Esophagus (tissue), 2 donors: ENCODE measurements at regions not wholly inside any gene's neighbourhood (a gene's known extent, or its start where the extent isn't known, plus 50 kb on each side); places are given as distances from the start of the nearest gene placed in this dataset.

Experiments used
- H3K27ac ChIP-seq, 2 donors: one replicate each; pipeline ENCODE4 v1.5.1; 2013; ENCODE audit warnings: low read depth in 2 of 2, mild to moderate bottlenecking in 2 of 2, inconsistent platforms in 1 of 2, low read length in 1 of 2, moderate library complexity in 1 of 2
- H3K27me3 ChIP-seq, 2 donors: one replicate each; pipeline ENCODE4 v1.6.1; 2013; ENCODE audit warnings: low read length in 2 of 2, control low read depth in 1 of 2, mild to moderate bottlenecking in 1 of 2; ENCODE audit not compliant: insufficient read depth in 2 of 2, control insufficient read depth in 1 of 2
- H3K36me3 ChIP-seq, 2 donors: one replicate each; pipeline ENCODE4 v1.6.1; 2013; ENCODE audit warnings: low read length in 1 of 2; ENCODE audit not compliant: control insufficient read depth in 2 of 2, insufficient read depth in 2 of 2
- H3K4me1 ChIP-seq, 2 donors: one replicate each; pipeline ENCODE4 v1.6.1; 2013; ENCODE audit warnings: low read length in 1 of 2; ENCODE audit not compliant: control insufficient read depth in 2 of 2, insufficient read depth in 2 of 2
- H3K4me3 ChIP-seq, 2 donors: one replicate each; pipeline ENCODE4 v1.5.1; 2013; ENCODE audit warnings: low read length in 2 of 2, mild to moderate bottlenecking in 2 of 2, low read depth in 1 of 2, moderate library complexity in 1 of 2
- H3K9me3 ChIP-seq, 2 donors: one replicate each; pipeline ENCODE4 v1.6.1; 2013; ENCODE audit warnings: mild to moderate bottlenecking in 2 of 2, low read depth in 1 of 2, low read length in 1 of 2, moderate library complexity in 1 of 2; ENCODE audit not compliant: control insufficient read depth in 2 of 2, insufficient read depth in 1 of 2
- WGBS, 2 donors: extraction: QIAGEN DNeasy Blood & Tissue Kit; methylation state at CpG; one replicate each; pipeline ENCODE4 v1.1.7; 2013; 5-methylcytosine and 5-hydroxymethylcytosine counted together
- donor health status: healthy with polysubstance abuse.
- donor health status: Bipolar disorder and iron deficiency.

GRCh38 chr5:89973516-89973915, 436.0 kb downstream of the CETN3 start:
- no peaks in the 10 kb centered on the region for H3K27me3 ChIP-seq
- H3K9me3 ChIP-seq: no peaks in the 10 kb centered on the region
- H3K36me3 ChIP-seq: no peaks in the 10 kb centered on the region
- H3K4me1 ChIP-seq: no peaks in the 10 kb centered on the region
- no peak overlapping the region for H3K4me3 ChIP-seq
- 77 to 81% methylated on average over 2 of the region's 2 CpGs for WGBS, 2 donors
- H3K27ac ChIP-seq: no peak overlapping the region

DNA sequence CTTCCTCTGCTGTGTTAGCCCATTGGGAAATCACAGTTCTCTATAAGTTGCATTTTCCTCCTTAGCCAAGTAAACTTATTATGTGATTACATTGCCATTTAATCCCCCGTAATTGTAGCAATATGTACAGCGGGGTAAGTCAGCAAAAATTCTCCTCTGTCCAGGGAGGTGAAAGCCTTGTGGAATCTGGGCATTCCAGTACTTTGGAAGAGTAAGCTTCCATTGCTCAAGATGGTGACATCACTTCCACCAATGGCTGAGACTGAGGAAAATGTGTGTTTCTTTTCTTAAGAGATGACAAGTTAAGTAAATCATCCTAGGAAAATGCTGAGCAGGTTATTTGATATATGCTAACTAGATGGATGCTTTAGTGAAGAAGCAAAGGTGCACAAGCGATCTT, 436.7 kb downstream of the CETN3 start:
- Histone ChIP-seq H3K4me1 (no peaks in the 10 kb centered on the region), H3K36me3 (no peaks in the 10 kb centered on the region), H3K27me3 (no peaks in the 10 kb centered on the region), H3K9me3 (no peaks in the 10 kb centered on the region), H3K27ac (no peak overlapping the region), H3K4me3 (no peak overlapping the region)
- WGBS, 2 donors: 91 to 92% methylated on average over 3 of the region's 3 CpGs

DNA sequence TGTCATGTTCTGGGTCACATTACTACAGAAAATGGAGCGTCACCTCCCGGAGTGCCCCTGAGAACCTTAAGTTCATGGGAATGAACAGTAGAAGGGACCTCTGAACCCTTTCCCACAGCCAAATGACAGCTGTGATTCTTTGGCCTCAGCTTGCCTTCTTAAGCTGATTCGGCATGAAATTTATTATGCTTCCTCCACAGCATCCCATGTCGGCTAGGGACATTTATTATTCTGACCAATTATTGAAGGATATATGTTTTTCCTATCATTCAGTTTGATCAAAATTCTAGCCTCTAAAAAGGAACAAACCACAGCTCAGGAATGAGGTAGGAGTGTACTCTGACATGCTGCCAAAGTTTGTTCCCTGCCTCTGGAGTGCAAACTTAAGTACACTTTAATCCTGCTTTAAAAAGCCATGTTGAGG, 440.6 kb downstream of the CETN3 start:
- no peak overlapping the region for H3K27ac ChIP-seq
- H3K4me3 ChIP-seq: no peak overlapping the region
- no peaks in the 10 kb centered on the region for H3K27me3 ChIP-seq
- no peaks in the 10 kb centered on the region for H3K36me3 ChIP-seq
- WGBS, 2 donors: 59 to 65% methylated on average over 4 of the region's 4 CpGs
- H3K4me1 ChIP-seq: no peaks in the 10 kb centered on the region
- no peaks in the 10 kb centered on the region for H3K9me3 ChIP-seq

DNA sequence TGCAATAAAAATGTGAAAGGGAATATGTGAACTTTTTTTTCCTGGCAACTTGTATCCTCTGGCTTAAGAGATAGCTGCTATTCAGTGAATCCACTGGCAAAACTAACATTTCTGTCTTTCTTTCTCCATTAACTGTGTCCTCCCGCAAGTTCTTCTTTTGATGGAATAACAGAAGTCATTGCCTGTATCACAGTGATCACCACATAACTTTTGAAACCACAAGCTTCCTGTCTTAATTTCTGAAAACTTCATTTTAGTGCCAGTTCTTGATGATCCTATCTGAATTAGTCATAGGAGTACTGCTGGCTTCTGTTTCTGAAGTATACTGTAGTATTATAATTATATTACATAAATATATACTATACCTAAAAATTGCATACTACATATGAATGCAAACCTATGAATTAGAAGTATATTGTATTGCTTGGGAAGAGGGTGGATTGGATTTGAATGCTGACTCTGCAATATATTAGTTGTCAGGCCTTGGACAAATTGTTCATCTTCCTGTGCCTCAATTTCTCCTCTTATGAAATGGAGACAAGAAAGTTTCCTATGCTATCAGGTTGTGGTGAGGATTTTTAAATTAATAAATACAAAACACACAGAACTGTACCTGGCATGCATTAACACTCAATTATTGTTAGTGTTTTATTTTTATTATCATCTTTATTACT, 441.6 kb downstream of the CETN3 start:
- no peak overlapping the region for H3K4me3 ChIP-seq
- H3K27me3 ChIP-seq: no peaks in the 10 kb centered on the region
- no peaks in the 10 kb centered on the region for H3K36me3 ChIP-seq
- no peak overlapping the region for H3K27ac ChIP-seq
- no peaks in the 10 kb centered on the region for H3K9me3 ChIP-seq
- 67 to 73% methylated on average over 1 of the region's 1 CpG for WGBS, 2 donors
- no peaks in the 10 kb centered on the region for H3K4me1 ChIP-seq

GRCh38 chr5:89956838-89957237, 452.7 kb downstream of the CETN3 start:
- Histone ChIP-seq H3K27ac (no peak overlapping the region), H3K4me3 (no peak overlapping the region), H3K4me1 (no peaks in the 10 kb centered on the region), H3K9me3 (no peaks in the 10 kb centered on the region), H3K27me3 (no peaks in the 10 kb centered on the region), H3K36me3 (no peaks in the 10 kb centered on the region)
- 73% methylated on average over 1 of the region's 1 CpG for WGBS, 2 donors

- 71 to 76% methylated on average over 4 of the region's 4 CpGs for WGBS, 2 donors
- H3K27me3 ChIP-seq: no peaks in the 10 kb centered on the region
- H3K4me3 ChIP-seq: no peak overlapping the region
- no peaks in the 10 kb centered on the region for H3K9me3 ChIP-seq
- H3K36me3 ChIP-seq: no peaks in the 10 kb centered on the region
- H3K4me1 ChIP-seq: no peaks in the 10 kb centered on the region
- no peak overlapping the region for H3K27ac ChIP-seq
Observed at GRCh38 chr5:89954916-89955315, 454.6 kb downstream of the CETN3 start.

DNA sequence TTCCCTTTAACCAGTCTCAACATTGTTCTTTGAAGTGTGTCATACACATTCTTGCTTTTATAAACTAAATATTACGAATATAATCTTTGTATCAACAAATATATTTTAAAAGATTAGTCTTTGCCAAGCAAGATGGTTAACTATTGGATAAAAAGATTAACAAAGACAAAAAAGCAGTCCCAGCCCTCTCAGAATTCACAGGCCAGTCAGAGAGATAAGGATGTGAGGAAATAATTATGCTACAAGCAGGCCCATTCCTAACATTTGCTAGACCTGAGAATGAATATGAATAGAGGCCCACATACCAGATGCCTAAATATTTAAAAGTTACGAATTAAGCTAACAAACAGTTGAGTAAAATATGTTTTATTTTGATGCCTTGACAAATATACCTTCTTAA, 457.7 kb downstream of the CETN3 start:
- Histone ChIP-seq H3K9me3 (no peaks in the 10 kb centered on the region), H3K27ac (no peak overlapping the region), H3K4me1 (no peaks in the 10 kb centered on the region), H3K27me3 (no peaks in the 10 kb centered on the region), H3K36me3 (no peaks in the 10 kb centered on the region), H3K4me3 (no peak overlapping the region)
- 47 to 51% methylated on average over 2 of the region's 2 CpGs for WGBS, 2 donors

GRCh38 chr5:89950234-89950633, 459.3 kb downstream of the CETN3 start:
- Histone ChIP-seq H3K27ac (no peak overlapping the region), H3K36me3 (no peaks in the 10 kb centered on the region), H3K4me3 (no peak overlapping the region), H3K27me3 (no peaks in the 10 kb centered on the region), H3K9me3 (no peaks in the 10 kb centered on the region), H3K4me1 (no peaks in the 10 kb centered on the region)
- 64 to 80% methylated on average over 1 of the region's 1 CpG for WGBS, 2 donors

- WGBS, 2 donors: 93% methylated on average over 1 of the region's 1 CpG
- no peak overlapping the region for H3K27ac ChIP-seq
- H3K4me3 ChIP-seq: no peak overlapping the region
- H3K27me3 ChIP-seq: no peaks in the 10 kb centered on the region
- H3K9me3 ChIP-seq: no peaks in the 10 kb centered on the region
- H3K4me1 ChIP-seq: no peaks in the 10 kb centered on the region
- no peaks in the 10 kb centered on the region for H3K36me3 ChIP-seq
Observed at GRCh38 chr5:89948977-89949376, 460.6 kb downstream of the CETN3 start.

GRCh38 chr5:89946916-89947315, 462.6 kb downstream of the CETN3 start:
- Histone ChIP-seq H3K27ac (no peak overlapping the region), H3K9me3 (no peaks in the 10 kb centered on the region), H3K4me3 (no peak overlapping the region), H3K36me3 (no peaks in the 10 kb centered on the region), H3K27me3 (no peaks in the 10 kb centered on the region), H3K4me1 (no peaks in the 10 kb centered on the region)
- 43 to 63% methylated on average over 2 of the region's 2 CpGs for WGBS, 2 donors
